Uterus (tissue), 3 donors: ENCODE measurements at regions not wholly inside any gene's neighbourhood (a gene's known extent, or its start where the extent isn't known, plus 50 kb on each side); places are given as distances from the start of the nearest gene placed in this dataset.

ENCODE experiments used
- DNase-seq, 2 donors: peaks; one replicate each; pipeline ENCODE4 v3.0.0-alpha.2; 2019 to 2020
- H3K27ac ChIP-seq, 2 donors: fragments of 200-600 bp; sonication (generic); 1 replicate in 1 of 2; 2 replicates in 1 of 2; pipeline ENCODE4 v1.5.1; 2016 to 2018
- H3K27me3 ChIP-seq, 2 donors: fragments of 200-600 bp; sonication (generic); one replicate each; pipeline ENCODE4 v1.5.1; 2018 to 2019; ENCODE audit warnings: control low read depth in 1 of 2
- H3K36me3 ChIP-seq, 2 donors: fragments of 200-600 bp; sonication (generic); one replicate each; pipeline ENCODE4 v1.5.1; 2019; ENCODE audit warnings: control low read depth in 1 of 2
- H3K4me1 ChIP-seq, 2 donors: fragments of 200-600 bp; sonication (generic); one replicate each; pipeline ENCODE4 v1.5.1; 2018 to 2019; ENCODE audit warnings: control low read depth in 1 of 2
- H3K4me3 ChIP-seq, 2 donors: fragments of 200-600 bp; sonication (generic); 1 replicate in 1 of 2; 2 replicates in 1 of 2; pipeline ENCODE4 v1.5.1; 2018 to 2019; ENCODE audit warnings: mild to moderate bottlenecking in 1 of 2
- H3K9me3 ChIP-seq, 2 donors: fragments of 200-600 bp; sonication (generic); one replicate each; pipeline ENCODE4 v1.5.1; 2019; ENCODE audit warnings: control low read depth in 1 of 2
- CTCF ChIP-seq, 4 experiments: fragments of 200-600 bp in 2 of 4; fragments of 450-650 bp in 2 of 4; sonication (generic) in 2 of 4; IDR thresholded peaks; one replicate each; pipeline ENCODE4 v1.5.1; 2016 to 2019; ENCODE audit warnings: antibody characterized with exemption in 4 of 4, mild to moderate bottlenecking in 2 of 4, moderate library complexity in 1 of 4
- POLR2A ChIP-seq, 2 donors: fragments of 450-650 bp; IDR thresholded peaks; one replicate each; pipeline ENCODE4 v1.6.1; 2016; ENCODE audit warnings: antibody characterized with exemption in 2 of 2, mild to moderate bottlenecking in 1 of 2, moderate library complexity in 1 of 2
- intact Hi-C: fragments of 100-400 bp; cut with DNase I; formaldehyde crosslinking; loops from one replicate; pipeline ENCODE4 v1.15.1; 2023; ENCODE audit warnings: low total_unique reads
- donor health status: DM: yes; HTN: yes; CAD: no.

DNA sequence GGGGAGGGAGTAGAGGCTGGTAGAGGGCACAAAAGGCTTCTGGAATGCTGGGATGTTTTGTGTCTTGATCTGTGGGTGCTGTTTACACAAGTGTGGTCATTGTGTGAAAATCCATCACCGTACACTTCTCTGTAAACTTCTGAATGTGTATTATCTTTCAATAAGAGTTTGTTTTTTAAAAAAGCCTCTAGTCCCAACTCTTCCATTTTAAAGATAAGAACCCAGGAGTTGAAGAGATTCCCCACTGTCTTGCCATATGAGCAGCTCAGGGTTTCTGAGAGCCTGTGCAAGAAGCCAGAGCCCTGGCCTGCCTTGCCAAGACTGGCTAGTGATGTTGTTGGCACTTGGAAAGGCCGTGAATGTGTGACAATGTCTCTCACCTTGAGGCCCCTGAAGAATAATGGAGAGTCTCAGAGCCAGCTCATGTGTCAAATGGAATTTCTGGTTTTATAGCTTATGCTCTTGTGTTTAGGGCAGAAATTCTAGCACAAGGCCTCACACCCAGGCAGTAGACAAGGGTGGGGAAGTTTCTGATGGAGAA, 57.5 kb upstream of the NPAS1 start:
- peaks cover 0 to 4% of the 10 kb centered on the region in 2 donors for H3K4me1 ChIP-seq
- H3K27me3 ChIP-seq = no peaks in the 10 kb centered on the region
- H3K4me3 ChIP-seq = no peak overlapping the region
- intact Hi-C loops = no loop called here
- no peaks in the 10 kb centered on the region for H3K36me3 ChIP-seq
- no peak for DNase-seq
- no peaks in the 10 kb centered on the region for H3K9me3 ChIP-seq
- no peak overlapping the region for H3K27ac ChIP-seq
- no peak for TF ChIP-seq CTCF (IDR thresholded peaks at IDR 0.05)
- no peak for TF ChIP-seq POLR2A (IDR thresholded peaks at IDR 0.05)

DNA sequence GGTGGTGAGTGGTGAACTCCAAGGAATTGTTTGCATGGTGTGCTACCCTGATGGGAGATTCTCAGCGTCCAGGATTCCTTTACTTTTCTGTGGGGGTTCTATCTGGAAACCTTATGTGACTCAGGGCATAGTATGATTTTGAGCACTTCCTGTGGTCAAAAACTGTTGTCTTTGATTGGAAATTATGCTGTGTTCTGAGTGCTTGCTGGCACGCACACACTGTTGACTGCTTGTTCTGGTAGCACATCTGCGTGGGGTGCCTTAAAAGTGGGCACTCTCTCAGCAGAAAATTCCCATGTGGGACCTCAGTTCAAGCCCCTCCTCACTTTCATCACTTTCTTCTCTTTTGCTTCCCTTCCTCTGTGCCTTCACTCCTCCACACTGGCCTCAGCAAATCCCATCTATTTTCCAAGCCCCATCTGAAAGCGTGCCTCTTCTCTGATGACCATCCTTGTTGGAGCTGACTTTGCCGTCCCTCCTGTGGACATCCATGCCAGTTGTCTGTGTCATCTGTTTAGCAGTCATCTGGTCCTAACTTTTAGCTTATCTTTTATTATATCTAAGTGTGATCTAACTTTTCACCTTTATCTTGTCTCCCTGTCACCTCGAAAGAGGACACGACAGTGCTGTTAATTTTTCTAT, 56.4 kb upstream of the NPAS1 start:
- H3K4me1 ChIP-seq = peaks cover 0 to 4% of the 10 kb centered on the region in 2 donors
- no peak for DNase-seq
- no peaks in the 10 kb centered on the region for H3K36me3 ChIP-seq
- no peak overlapping the region for H3K27ac ChIP-seq
- H3K9me3 ChIP-seq = no peaks in the 10 kb centered on the region
- no peak overlapping the region for H3K4me3 ChIP-seq
- no peaks in the 10 kb centered on the region for H3K27me3 ChIP-seq
- TF ChIP-seq POLR2A (IDR thresholded peaks at IDR 0.05) (no peak), CTCF (IDR thresholded peaks at IDR 0.05) (no peak)
- intact Hi-C loops = no loop called here

DNA sequence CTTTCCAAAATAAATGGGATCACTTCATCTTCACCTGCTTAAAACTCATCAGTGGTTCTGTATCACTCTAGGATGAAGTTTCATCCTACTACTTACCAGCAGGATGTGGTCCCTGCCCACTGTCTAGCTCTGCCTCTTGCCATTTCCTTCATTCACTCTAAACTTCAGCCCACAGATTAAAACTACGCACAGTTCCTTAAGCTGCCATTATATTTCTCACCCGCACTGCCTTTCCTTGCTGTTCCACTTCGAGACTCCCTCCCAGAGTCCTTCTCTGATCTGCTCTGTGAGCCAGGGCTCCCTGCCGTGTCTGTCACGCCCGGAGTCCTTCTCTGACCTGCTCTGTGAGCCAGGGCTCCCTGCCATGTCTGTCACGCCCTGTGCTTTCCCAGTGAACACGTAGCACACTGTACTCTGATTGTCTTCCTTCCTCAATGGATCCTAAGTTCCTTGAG, 52.0 kb upstream of the NPAS1 start:
- peak in 1 of 2 donors; percentile 39 for DNase-seq
- peaks cover 0 to 4% of the 10 kb centered on the region in 2 donors for H3K4me1 ChIP-seq

More for the DNA sequence above, 52.0 kb upstream of the NPAS1 start:
- no peak overlapping the region for H3K4me3 ChIP-seq
- no peak overlapping the region for H3K27ac ChIP-seq
- intact Hi-C loops = no loop called here
- no peaks in the 10 kb centered on the region for H3K36me3 ChIP-seq
- H3K27me3 ChIP-seq = no peaks in the 10 kb centered on the region
- H3K9me3 ChIP-seq = no peaks in the 10 kb centered on the region
- TF ChIP-seq CTCF (IDR thresholded peaks at IDR 0.05) (no peak), POLR2A (IDR thresholded peaks at IDR 0.05) (no peak)
